ENCODE measurements at regions not wholly inside any gene's neighbourhood (a gene's known extent, or its start where the extent isn't known, plus 50 kb on each side); places are given as distances from the start of the nearest gene placed in this dataset.

DNA sequence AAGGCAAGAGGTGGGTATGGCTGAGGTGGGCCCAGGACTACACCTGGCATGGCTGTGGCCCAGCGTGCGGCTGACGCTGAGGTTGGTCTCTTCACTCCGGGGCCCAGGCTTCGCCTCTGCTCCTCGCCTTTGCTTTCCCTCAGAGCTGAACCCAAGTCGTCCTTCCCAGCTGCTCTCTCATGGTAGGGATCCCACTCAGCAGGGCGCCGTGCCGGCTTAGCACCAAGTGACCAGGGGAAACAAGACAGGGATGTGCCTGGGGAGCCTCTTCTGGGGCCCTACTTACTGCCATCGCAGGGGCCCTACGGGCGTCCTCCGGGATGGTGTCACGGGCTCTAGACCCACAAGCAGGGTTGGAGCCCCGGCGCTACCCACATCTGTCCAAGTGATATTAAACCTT, 138.1 kb upstream of the ALKAL2 start:
- H3K27me3 Mint-ChIP-seq (ENCODE audit: unreplicated experiment): peaks cover 11% of the 10 kb centered on the region
- peaks cover 19% of the 10 kb centered on the region for H3K4me1 Mint-ChIP-seq (ENCODE audit: unreplicated experiment)
- TF ChIP-seq, protein P1, sequence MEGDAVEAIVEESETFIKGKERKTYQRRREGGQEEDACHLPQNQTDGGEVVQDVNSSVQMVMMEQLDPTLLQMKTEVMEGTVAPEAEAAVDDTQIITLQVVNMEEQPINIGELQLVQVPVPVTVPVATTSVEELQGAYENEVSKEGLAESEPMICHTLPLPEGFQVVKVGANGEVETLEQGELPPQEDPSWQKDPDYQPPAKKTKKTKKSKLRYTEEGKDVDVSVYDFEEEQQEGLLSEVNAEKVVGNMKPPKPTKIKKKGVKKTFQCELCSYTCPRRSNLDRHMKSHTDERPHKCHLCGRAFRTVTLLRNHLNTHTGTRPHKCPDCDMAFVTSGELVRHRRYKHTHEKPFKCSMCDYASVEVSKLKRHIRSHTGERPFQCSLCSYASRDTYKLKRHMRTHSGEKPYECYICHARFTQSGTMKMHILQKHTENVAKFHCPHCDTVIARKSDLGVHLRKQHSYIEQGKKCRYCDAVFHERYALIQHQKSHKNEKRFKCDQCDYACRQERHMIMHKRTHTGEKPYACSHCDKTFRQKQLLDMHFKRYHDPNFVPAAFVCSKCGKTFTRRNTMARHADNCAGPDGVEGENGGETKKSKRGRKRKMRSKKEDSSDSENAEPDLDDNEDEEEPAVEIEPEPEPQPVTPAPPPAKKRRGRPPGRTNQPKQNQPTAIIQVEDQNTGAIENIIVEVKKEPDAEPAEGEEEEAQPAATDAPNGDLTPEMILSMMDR (IDR thresholded peaks at IDR 0.05; ENCODE audit: unreplicated experiment): no peak
- no peak overlapping the region for H3K27ac Mint-ChIP-seq (ENCODE audit: unreplicated experiment)
- peaks cover 4% of the 10 kb centered on the region for H3K36me3 Mint-ChIP-seq (ENCODE audit: low read depth, unreplicated experiment)
- H3K9me3 Mint-ChIP-seq (ENCODE audit: unreplicated experiment): no peaks in the 10 kb centered on the region
- H3K4me3 Mint-ChIP-seq (ENCODE audit: unreplicated experiment): no peak overlapping the region
- DNase-seq (ENCODE audit: low spot score): no peak

DNA sequence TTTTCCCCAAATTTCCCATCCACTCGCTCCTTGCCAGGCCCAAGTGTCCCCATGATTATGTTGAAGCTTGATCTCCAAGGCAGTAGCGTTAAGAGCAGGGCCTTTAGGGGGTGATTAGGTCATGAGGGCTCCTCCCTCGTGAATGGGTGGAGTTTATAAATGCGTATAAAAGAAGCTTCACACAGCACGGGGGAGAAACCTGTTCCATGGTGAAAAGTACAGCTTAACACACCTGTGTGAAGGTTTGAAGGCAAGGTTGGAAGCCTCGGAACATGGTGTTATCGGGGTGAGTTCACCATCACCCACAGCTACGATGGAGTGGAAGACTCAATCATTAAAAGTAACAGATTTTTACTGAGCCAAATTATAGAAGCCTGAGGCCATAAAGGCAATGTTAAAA, 137.4 kb upstream of the ALKAL2 start:
- H3K27me3 Mint-ChIP-seq (ENCODE audit: unreplicated experiment): peaks cover 11% of the 10 kb centered on the region
- H3K4me3 Mint-ChIP-seq (ENCODE audit: unreplicated experiment): no peak overlapping the region
- TF ChIP-seq, protein P1 (IDR thresholded peaks at IDR 0.05; ENCODE audit: unreplicated experiment): no peak
- no peaks in the 10 kb centered on the region for H3K9me3 Mint-ChIP-seq (ENCODE audit: unreplicated experiment)
- peaks cover 12% of the 10 kb centered on the region for H3K4me1 Mint-ChIP-seq (ENCODE audit: unreplicated experiment)
- peaks cover 4% of the 10 kb centered on the region for H3K36me3 Mint-ChIP-seq (ENCODE audit: low read depth, unreplicated experiment)
- H3K27ac Mint-ChIP-seq (ENCODE audit: unreplicated experiment): no peak overlapping the region
- DNase-seq (ENCODE audit: low spot score): no peak

DNA sequence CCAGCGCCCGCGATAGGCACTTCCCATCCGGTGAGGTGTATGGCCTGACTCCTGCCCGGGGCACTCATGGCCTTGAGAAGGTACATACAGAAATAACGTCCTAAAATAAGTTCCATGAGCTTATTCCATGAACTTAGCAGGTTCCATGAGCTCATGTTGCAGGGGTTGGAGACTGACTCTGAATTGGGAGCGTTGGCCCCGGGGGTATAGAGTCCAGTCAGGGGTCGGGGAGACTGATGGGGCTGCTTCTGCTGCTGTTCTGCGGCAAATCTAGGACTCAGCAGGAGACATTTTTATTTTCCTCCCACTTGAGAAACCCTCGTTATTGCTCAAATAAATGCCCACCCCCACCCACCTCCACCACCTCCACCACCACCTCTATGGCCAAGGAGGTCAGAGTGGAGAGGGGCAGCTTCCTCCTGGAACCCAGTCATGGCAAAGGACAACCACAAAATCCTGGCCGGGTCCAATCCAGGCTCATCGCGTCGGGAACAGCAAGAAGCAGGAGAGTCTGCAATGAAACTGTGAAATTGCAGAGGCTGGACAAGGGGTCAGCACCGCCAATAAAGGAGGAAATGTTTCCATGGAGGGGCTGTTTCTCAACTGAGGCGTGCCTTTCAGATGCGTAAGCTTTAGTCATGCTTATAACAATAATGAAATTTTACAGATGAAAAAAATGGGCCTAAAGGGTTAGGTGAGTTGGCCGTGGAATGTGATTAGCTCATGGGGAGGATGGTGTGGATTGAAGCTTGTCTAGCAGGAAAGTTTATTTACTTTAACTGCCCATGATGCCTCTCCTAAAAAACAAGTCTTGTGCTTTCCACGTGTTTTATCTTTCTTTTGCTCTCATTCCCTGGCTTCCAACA, 136.6 kb upstream of the ALKAL2 start:
- DNase-seq (ENCODE audit: low spot score): no peak
- Mint-ChIP-seq H3K27ac (ENCODE audit: unreplicated experiment) (no peak overlapping the region), H3K4me1 (ENCODE audit: unreplicated experiment) (peaks cover 8% of the 10 kb centered on the region), H3K36me3 (ENCODE audit: low read depth, unreplicated experiment) (peaks cover 4% of the 10 kb centered on the region), H3K4me3 (ENCODE audit: unreplicated experiment) (no peak overlapping the region), H3K9me3 (ENCODE audit: unreplicated experiment) (no peaks in the 10 kb centered on the region), H3K27me3 (ENCODE audit: unreplicated experiment) (peaks cover 11% of the 10 kb centered on the region)
- TF ChIP-seq, protein P1 (IDR thresholded peaks at IDR 0.05; ENCODE audit: unreplicated experiment): no peak

DNA sequence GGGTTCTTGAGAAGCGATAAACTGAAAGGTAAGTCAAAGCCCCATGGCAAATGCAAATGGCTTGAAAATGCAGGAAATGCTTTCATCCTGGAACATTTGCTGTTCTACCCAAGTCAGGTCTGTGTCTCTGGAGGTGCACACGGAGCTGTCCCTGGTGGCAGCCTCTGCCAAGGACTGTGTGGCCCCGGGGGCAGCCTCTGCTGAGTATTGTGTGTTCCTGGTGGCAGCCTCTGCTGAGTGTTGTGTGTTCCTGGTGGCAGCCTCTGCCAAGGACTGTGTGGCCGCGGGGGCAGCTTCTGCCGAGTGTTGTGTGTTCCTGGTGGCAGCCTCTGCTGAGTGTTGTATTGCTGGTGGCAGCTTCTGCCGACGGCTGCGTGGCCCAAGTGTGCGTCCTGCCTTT, 135.6 kb upstream of the ALKAL2 start:
- H3K27me3 Mint-ChIP-seq (ENCODE audit: unreplicated experiment): peaks cover 8% of the 10 kb centered on the region
- no peak for DNase-seq (ENCODE audit: low spot score)
- TF ChIP-seq, protein P1 (IDR thresholded peaks at IDR 0.05; ENCODE audit: unreplicated experiment): no peak
- no peaks in the 10 kb centered on the region for H3K9me3 Mint-ChIP-seq (ENCODE audit: unreplicated experiment)
- H3K4me3 Mint-ChIP-seq (ENCODE audit: unreplicated experiment): no peak overlapping the region
- H3K4me1 Mint-ChIP-seq (ENCODE audit: unreplicated experiment): peaks cover 17% of the 10 kb centered on the region
- H3K27ac Mint-ChIP-seq (ENCODE audit: unreplicated experiment): peak overlapping the region; percentile 6
- peaks cover 4% of the 10 kb centered on the region for H3K36me3 Mint-ChIP-seq (ENCODE audit: low read depth, unreplicated experiment)

DNA sequence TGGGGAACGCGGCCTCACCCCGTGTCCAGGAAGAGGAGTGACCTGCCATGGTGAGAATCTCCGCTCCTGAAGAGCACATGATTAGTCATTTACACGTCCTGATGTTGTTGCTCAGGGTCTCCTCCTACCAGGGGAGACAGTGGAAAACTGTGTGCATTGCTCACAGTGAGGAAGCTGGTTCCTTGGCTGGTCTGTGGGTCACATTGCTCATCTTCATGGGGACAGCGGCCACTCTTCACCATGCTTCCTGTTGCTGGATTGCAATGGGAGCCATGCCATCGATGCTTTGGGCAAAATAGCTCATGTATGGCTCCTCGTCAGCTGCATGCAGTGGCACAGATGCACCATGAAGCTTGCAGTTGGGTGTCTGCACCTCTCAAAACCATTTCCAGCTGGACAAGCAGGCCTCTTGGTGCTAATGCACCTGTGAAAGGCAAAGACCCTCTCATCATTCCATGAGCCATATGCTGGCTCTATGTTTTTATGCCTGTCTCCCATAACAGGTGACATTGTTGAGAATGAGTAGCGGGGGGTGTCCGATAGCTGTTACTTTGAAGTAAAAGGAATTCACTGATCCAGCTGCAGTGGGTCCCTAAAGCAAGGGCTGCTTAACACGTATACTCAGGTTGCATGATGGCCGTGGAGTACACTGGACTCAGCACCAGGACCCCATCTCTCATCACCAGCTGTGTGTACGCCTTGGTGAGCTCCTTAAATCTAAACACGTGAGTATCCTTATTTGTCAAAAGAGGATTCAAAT, 135.0 kb upstream of the ALKAL2 start:
- Mint-ChIP-seq H3K36me3 (ENCODE audit: low read depth, unreplicated experiment) (peaks cover 4% of the 10 kb centered on the region), H3K4me3 (ENCODE audit: unreplicated experiment) (no peak overlapping the region), H3K4me1 (ENCODE audit: unreplicated experiment) (peaks cover 21% of the 10 kb centered on the region), H3K9me3 (ENCODE audit: unreplicated experiment) (no peaks in the 10 kb centered on the region), H3K27me3 (ENCODE audit: unreplicated experiment) (peaks cover 8% of the 10 kb centered on the region), H3K27ac (ENCODE audit: unreplicated experiment) (no peak overlapping the region)
- no peak for DNase-seq (ENCODE audit: low spot score)
- TF ChIP-seq, protein P1 (IDR thresholded peaks at IDR 0.05; ENCODE audit: unreplicated experiment): no peak

Data from endothelial cell (in vitro differentiated cells).